GM18517 (cell line): ENCODE measurements at regions not wholly inside any gene's neighbourhood (a gene's known extent, or its start where the extent isn't known, plus 50 kb on each side); places are given as distances from the start of the nearest gene placed in this dataset.

Experiments used
- ATAC-seq: cut with Tn5 transposase; IDR thresholded peaks from one replicate; pipeline ENCODE4 v1.9.1; 2021; ENCODE audit warnings: mild to moderate bottlenecking, moderate library complexity; ENCODE audit not compliant: unreplicated experiment

DNA sequence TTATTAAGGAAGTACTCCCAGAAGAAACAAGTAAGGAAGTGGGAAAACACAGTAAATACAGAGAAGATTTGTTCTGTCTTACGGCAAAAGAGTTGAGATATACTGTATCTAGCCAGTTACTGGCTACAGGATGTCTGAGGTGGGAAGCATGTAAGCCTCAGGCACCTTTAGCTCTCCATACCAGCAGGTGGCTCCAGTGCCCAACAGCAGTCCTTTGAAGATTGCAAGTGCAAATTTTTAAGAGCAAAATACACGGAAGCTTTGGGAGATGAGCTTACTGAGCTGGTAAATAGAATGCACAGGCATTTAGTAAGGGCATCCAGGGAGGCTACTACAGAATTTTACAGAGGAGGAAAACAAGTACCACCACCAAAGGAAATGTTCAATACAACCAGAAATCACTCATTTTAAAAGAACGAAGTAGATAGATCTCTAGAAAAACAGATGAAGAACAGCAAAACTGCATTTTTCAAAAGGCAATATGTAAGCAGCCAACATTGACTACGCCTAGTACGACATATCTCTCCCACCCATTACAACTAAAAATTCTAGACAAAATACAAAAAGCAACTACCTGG, 57.9 kb upstream of the VSTM2B start:
- ATAC-seq, result no peak

DNA sequence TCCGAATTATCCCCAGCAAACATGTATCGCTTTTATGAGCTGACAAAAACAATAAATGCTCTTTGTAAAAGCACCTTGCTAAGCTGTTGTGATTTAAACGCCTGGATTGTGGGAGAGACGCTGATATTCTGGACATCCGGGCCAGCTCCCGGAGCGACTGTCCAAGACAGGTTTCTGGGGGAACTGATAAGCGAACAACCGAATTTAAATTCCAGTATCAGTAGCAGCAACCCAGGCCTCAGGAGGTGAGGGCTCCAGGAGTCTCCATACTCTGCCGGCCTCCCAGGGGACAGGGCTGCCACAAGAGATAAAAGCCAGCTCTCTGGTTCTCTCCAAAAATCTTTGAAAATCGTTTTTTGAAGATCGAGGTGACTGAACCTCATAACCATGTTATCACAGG, 50.3 kb upstream of the VSTM2B start:
- no peak for ATAC-seq
